ENCODE measurements at regions not wholly inside any gene's neighbourhood (a gene's known extent, or its start where the extent isn't known, plus 50 kb on each side); places are given as distances from the start of the nearest gene placed in this dataset.
"Not testable (repeated sequence)": the region's sequence is repeated elsewhere in the genome, so short reads cannot be mapped to it uniquely, and the experiment has no call there.

DNA sequence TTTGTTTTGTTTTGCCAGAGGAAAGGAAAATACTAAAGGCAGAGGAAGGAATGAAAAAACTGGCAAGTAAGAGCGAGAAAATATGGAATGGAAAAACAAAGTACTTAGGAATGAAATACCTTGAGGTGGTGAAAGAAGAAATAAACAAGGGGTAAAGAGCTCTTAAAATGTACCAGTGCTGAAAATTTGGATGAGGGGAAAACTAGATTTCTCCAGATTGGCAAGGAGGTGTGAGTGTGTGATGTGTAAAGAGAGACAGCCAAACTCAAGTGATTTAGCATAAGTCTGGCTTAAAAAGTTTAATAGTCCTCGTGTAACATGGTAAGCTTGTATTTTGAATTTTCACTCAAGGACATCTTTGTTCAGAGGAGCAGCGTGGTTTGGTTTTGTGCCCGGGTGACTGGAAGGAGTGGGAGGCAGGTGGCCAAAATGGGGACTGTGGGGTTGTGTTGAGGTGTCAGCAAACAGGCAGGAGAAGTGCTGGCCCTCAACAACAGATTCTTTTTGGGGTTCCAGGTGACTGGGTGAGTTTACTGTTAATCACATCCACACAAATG, 102.7 kb downstream of the DACT1 start:
- no peak overlapping the region for H3K27ac ChIP-seq
- TF ChIP-seq POLR2AphosphoS5 (IDR thresholded peaks at IDR 0.05) (no peak), POLR2A (IDR thresholded peaks at IDR 0.05) (no peak)
- TF ChIP-seq, protein P1, sequence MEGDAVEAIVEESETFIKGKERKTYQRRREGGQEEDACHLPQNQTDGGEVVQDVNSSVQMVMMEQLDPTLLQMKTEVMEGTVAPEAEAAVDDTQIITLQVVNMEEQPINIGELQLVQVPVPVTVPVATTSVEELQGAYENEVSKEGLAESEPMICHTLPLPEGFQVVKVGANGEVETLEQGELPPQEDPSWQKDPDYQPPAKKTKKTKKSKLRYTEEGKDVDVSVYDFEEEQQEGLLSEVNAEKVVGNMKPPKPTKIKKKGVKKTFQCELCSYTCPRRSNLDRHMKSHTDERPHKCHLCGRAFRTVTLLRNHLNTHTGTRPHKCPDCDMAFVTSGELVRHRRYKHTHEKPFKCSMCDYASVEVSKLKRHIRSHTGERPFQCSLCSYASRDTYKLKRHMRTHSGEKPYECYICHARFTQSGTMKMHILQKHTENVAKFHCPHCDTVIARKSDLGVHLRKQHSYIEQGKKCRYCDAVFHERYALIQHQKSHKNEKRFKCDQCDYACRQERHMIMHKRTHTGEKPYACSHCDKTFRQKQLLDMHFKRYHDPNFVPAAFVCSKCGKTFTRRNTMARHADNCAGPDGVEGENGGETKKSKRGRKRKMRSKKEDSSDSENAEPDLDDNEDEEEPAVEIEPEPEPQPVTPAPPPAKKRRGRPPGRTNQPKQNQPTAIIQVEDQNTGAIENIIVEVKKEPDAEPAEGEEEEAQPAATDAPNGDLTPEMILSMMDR (IDR thresholded peaks at IDR 0.05), result no peak
- H3K36me3 ChIP-seq, result no peaks in the 10 kb centered on the region
- 24% methylated on average over 4 of the region's 4 CpGs for WGBS
- no peak overlapping the region for H3K4me3 ChIP-seq
- no peak for DNase-seq (ENCODE audit: low spot score)
- no peaks in the 10 kb centered on the region for H3K4me1 ChIP-seq (replicated peaks)
- intact Hi-C loops (cut with DNase I), result no loop called here
- H3K9me3 ChIP-seq, result no peaks in the 10 kb centered on the region
- no peaks in the 10 kb centered on the region for H3K27me3 ChIP-seq (replicated peaks; ENCODE audit: insufficient read depth)

DNA sequence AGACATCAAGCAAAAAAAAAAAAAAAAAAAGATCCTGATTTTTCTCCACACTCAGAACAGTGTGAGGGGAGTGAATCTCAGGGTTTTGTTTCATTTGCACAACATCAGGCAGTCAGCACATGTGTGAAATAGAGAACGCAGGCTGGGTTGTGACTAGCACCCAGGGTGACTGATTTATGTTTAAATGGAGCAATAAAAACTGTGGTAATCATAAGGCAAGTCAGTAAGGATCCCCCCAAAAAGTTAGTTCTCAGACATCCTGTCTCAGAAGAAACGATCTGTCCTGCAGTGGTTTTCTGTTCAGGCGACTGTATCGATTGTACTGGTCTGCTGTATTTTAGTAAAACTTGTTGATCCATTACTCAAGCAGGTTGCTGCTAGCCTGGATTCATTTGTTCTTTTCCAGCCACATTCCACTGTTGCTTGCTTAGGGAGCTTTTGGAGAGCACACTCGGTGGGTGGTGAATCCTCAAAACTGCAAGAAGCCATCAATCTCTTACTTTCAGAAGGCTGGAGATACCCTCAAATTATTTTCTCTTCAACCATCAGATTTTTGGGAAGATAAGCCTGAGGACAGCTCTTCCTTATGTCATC, 107.1 kb downstream of the DACT1 start:
- TF ChIP-seq, protein P1 (IDR thresholded peaks at IDR 0.05), result no peak
- no peak for TF ChIP-seq POLR2AphosphoS5 (IDR thresholded peaks at IDR 0.05)
- no peak for TF ChIP-seq POLR2A (IDR thresholded peaks at IDR 0.05)
- no peak overlapping the region for H3K4me3 ChIP-seq
- WGBS, result 48% methylated on average over 5 of the region's 5 CpGs

DNA sequence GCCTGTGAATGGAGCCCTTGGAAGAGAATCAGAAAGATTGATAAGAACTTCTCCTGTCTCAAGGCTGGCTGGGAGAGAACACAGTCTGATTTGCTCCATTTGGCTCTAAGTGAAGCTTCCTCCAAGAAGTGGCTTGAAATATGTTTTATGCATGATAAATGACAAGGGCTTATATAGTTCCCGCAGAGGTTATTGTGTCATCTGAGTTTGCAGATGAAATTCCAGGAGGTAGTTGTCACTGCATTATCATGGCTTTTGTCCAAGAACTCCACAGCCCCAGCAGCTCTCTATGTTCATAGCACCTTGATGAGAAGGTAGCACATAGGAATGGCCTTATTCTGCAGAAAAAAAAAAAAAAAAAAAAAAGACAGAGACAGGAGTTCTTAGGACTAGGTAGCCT, 108.5 kb downstream of the DACT1 start:
- H3K4me1 ChIP-seq (replicated peaks), result no peaks in the 10 kb centered on the region
- intact Hi-C loops (cut with DNase I), result no loop called here
- H3K27ac ChIP-seq, result no peak overlapping the region
- no peaks in the 10 kb centered on the region for H3K27me3 ChIP-seq (replicated peaks; ENCODE audit: insufficient read depth)
- H3K4me3 ChIP-seq, result no peak overlapping the region
- no peaks in the 10 kb centered on the region for H3K36me3 ChIP-seq
- H3K9me3 ChIP-seq, result no peaks in the 10 kb centered on the region
- peak; percentile 56 for DNase-seq (ENCODE audit: low spot score)
- TF ChIP-seq, protein P1 (IDR thresholded peaks at IDR 0.05), result no peak
- TF ChIP-seq POLR2AphosphoS5 (IDR thresholded peaks at IDR 0.05), result peak; percentile 55
- 8% methylated on average over 1 of the region's 1 CpG for WGBS

More for the DNA sequence above, 107.1 kb downstream of the DACT1 start:
- intact Hi-C loops (cut with DNase I), result no loop called here
- DNase-seq (ENCODE audit: low spot score), result no peak
- no peaks in the 10 kb centered on the region for H3K4me1 ChIP-seq (replicated peaks)
- H3K9me3 ChIP-seq, result no peaks in the 10 kb centered on the region
- H3K27ac ChIP-seq, result no peak overlapping the region
- H3K36me3 ChIP-seq, result no peaks in the 10 kb centered on the region
- H3K27me3 ChIP-seq (replicated peaks; ENCODE audit: insufficient read depth), result no peaks in the 10 kb centered on the region

DNA sequence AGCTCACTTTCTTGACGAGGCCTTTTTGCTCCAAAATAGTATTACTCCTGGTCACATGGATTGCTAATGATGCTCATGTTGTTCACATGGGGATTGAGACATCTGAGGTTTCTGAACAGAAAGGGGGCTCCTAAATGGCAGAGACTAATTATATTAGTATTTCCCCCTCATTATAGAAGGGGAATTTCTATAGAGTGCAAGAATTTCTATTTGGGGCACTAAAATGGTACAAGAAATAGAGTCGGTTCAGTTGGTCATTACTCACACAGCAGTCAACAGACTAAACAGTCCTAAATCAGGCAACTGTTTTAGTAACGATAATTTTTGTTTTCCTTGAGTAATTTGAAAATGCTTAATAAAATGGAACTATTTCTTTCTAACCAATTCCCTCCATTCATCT, 108.9 kb downstream of the DACT1 start:
- DNase-seq (ENCODE audit: low spot score), result no peak
- Histone ChIP-seq H3K27me3 (replicated peaks; ENCODE audit: insufficient read depth) (no peaks in the 10 kb centered on the region), H3K4me1 (replicated peaks) (no peaks in the 10 kb centered on the region), H3K27ac (no peak overlapping the region), H3K4me3 (no peak overlapping the region), H3K36me3 (no peaks in the 10 kb centered on the region), H3K9me3 (no peaks in the 10 kb centered on the region)
- WGBS, result 72% methylated on average over 3 of the region's 3 CpGs
- TF ChIP-seq POLR2A (IDR thresholded peaks at IDR 0.05) (no peak), POLR2AphosphoS5 (IDR thresholded peaks at IDR 0.05) (no peak)
- TF ChIP-seq, protein P1 (IDR thresholded peaks at IDR 0.05), result no peak
- intact Hi-C loops (cut with DNase I), result no loop called here

DNA sequence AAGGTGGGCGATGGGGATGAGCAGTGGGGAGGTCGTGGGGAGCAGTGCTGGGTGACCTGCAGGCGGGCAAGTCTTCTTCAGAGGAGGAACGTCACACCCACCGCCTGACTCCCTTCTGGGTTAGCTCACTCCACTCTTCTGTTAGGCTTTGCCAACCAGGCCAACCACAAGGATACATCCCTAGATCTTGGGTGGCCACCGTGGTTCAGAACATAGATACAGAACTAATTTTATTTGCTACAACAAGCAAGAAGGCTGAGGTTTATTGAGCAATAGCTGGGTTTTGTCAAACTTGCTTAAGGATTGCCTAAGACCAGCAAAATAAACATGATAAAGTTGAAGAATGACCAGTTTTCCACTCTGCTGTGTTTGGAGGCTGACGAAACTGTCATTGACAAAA, 109.4 kb downstream of the DACT1 start:
- intact Hi-C loops (cut with DNase I), result no loop called here
- Histone ChIP-seq H3K36me3 (no peaks in the 10 kb centered on the region), H3K27me3 (replicated peaks; ENCODE audit: insufficient read depth) (no peaks in the 10 kb centered on the region), H3K9me3 (no peaks in the 10 kb centered on the region), H3K27ac (no peak overlapping the region), H3K4me3 (no peak overlapping the region), H3K4me1 (replicated peaks) (no peaks in the 10 kb centered on the region)
- TF ChIP-seq, protein P1 (IDR thresholded peaks at IDR 0.05), result no peak
- peak; percentile 59 for TF ChIP-seq POLR2AphosphoS5 (IDR thresholded peaks at IDR 0.05)
- WGBS, result 71% methylated on average over 7 of the region's 7 CpGs
- DNase-seq (ENCODE audit: low spot score), result peak; percentile 14

DNA sequence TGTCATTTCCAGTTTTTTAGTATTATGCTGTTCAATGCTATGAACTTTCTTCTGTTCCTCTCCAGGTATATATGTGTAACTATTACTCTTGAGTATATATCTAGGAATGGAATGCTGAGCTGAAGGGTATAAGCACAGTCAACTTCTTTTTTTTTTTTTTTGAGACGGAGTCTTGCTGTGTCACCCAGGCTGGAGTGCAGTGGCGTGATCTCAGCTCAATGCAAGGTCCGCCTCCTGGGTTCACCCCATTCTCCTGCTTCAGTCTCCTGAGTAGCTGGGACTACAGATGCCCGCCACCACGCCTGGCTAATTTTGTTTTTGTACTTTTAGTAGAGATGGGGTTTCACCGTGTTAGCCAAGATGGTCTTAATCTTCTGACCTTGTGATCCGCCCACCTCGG, 110.5 kb downstream of the DACT1 start:
- H3K4me3 ChIP-seq; H3K27me3 ChIP-seq (replicated peaks; ENCODE audit: insufficient read depth); intact Hi-C loops (cut with DNase I); H3K27ac ChIP-seq; H3K4me1 ChIP-seq (replicated peaks); H3K9me3 ChIP-seq; DNase-seq (ENCODE audit: low spot score); H3K36me3 ChIP-seq: not testable (repeated sequence)
- 99% methylated on average over 8 of the region's 8 CpGs for WGBS

Measured in prostate gland (tissue), 2 donors.